ENCODE measurements at regions not wholly inside any gene's neighbourhood (a gene's known extent, or its start where the extent isn't known, plus 50 kb on each side); places are given as distances from the start of the nearest gene placed in this dataset.

- TF ChIP-seq PAF1 (CRISPR knock-in tag; IDR thresholded peaks at IDR 0.05) (no peak), ZNF569 (CRISPR knock-in tag; IDR thresholded peaks at IDR 0.05; ENCODE audit: borderline replicate concordance) (no peak), HNF1B (CRISPR knock-in tag; IDR thresholded peaks at IDR 0.05) (no peak), RNF219 (CRISPR knock-in tag; IDR thresholded peaks at IDR 0.05) (no peak), ZNF124 (CRISPR knock-in tag; IDR thresholded peaks at IDR 0.05) (no peak), TP53 (CRISPR knock-in tag; conservative IDR thresholded peaks at IDR 0.05) (no peak), WIZ (CRISPR knock-in tag; IDR thresholded peaks at IDR 0.05) (no peak), MYC (CRISPR knock-in tag; IDR thresholded peaks at IDR 0.05; ENCODE audit: borderline replicate concordance) (no peak), MEIS2 (CRISPR knock-in tag; IDR thresholded peaks at IDR 0.05) (no peak), SMAD1 (CRISPR knock-in tag; IDR thresholded peaks at IDR 0.05; ENCODE audit: borderline replicate concordance, low read depth) (no peak), YY1 (IDR thresholded peaks at IDR 0.05; ENCODE audit: insufficient read depth, insufficient replicate concordance, low read depth, low read length) (no peak), ZBTB33 (CRISPR knock-in tag; IDR thresholded peaks at IDR 0.05) (no peak), TAF1 (CRISPR knock-in tag; IDR thresholded peaks at IDR 0.05) (no peak)
Observed at GRCh38 chr10:128258421-128258976, 132.3 kb upstream of the MKI67 start.

All from HepG2 (cell line).